Panc1 (cell line): ENCODE measurements at regions not wholly inside any gene's neighbourhood (a gene's known extent, or its start where the extent isn't known, plus 50 kb on each side); places are given as distances from the start of the nearest gene placed in this dataset.

Source experiments
- ATAC-seq: fragments of 200-7000 bp; cut with Tn5 transposase; 2 replicates; pipeline ENCODE4 v1.9.1; 2020; ENCODE audit warnings: mild to moderate bottlenecking, moderate library complexity
- BruUV-seq: library from RNA; stranded (reverse); fragments of 400-500 nt; replicated peaks from 2 replicates; lab custom pipeline; 2021; lab: Mats Ljungman, UMichigan
- CTCF ChIA-PET: fragments of 300-600 bp; sonication (Branson Sonifier 250); formaldehyde crosslinking; loops from one replicate; lab custom pipeline; 2022; ENCODE audit warnings: antibody characterized with exemption; lab: Charles Lee
- POLR2A ChIA-PET: fragments of 300-600 bp; sonication (Branson Sonifier 250); formaldehyde crosslinking; loops from one replicate; lab custom pipeline; 2022; ENCODE audit warnings: antibody characterized with exemption; lab: Charles Lee
- DNase-seq: peaks from one replicate; pipeline ENCODE4 v3.0.0-alpha.2; 2010; ENCODE audit warnings: low read depth, low spot score
- H3K27ac ChIP-seq: 2 replicates; pipeline ENCODE4 v1.5.1; 2011; ENCODE audit warnings: mild to moderate bottlenecking, low read length, inconsistent platforms
- H3K27me3 ChIP-seq: fragments of 200-500 bp; sonication (Bioruptor generic); 2 replicates; pipeline ENCODE4 v1.6.0; 2014; ENCODE audit warnings: low read length, inconsistent platforms; ENCODE audit not compliant: control insufficient read depth, insufficient read depth
- H3K36me3 ChIP-seq: fragments of 200-500 bp; sonication (Bioruptor generic); 2 replicates; pipeline ENCODE4 v1.5.1; 2014; ENCODE audit warnings: inconsistent platforms, mild to moderate bottlenecking, low read length, moderate library complexity; ENCODE audit not compliant: control insufficient read depth, insufficient read depth
- H3K4me1 ChIP-seq: 2 replicates; pipeline ENCODE4 v1.5.1; 2011; ENCODE audit warnings: inconsistent platforms, mild to moderate bottlenecking, low read length, moderate library complexity; ENCODE audit not compliant: control insufficient read depth, insufficient read depth
- H3K4me3 ChIP-seq, 2 experiments: 2 replicates each; pipeline ENCODE4 v1.5.1; 2011 to 2012; ENCODE audit warnings: low read depth in 2 of 2, low read length in 2 of 2, mild to moderate bottlenecking in 2 of 2, inconsistent platforms in 1 of 2, moderate library complexity in 1 of 2
- H3K9me3 ChIP-seq: fragments of 200-500 bp; sonication (Bioruptor generic); 2 replicates; pipeline ENCODE4 v1.5.1; 2014; ENCODE audit warnings: low read depth, mild to moderate bottlenecking, inconsistent platforms, low read length, moderate library complexity; ENCODE audit not compliant: control insufficient read depth, insufficient read depth
- POLR2AphosphoS5 ChIP-seq: IDR thresholded peaks from 2 replicates; pipeline ENCODE4 v1.6.1; 2012; ENCODE audit warnings: mild to moderate bottlenecking, low read depth, low read length, moderate library complexity
- SIN3A ChIP-seq: IDR thresholded peaks from 2 replicates; pipeline ENCODE4 v1.6.1; 2012; ENCODE audit warnings: low read depth, mild to moderate bottlenecking, low read length, moderate library complexity, borderline replicate concordance; ENCODE audit not compliant: insufficient read depth
- TCF7L2 ChIP-seq: IDR thresholded peaks from 2 replicates; pipeline ENCODE4 v1.6.1; 2011; ENCODE audit warnings: mild to moderate bottlenecking, low read depth, low read length, inconsistent platforms
- in situ Hi-C: cut with HindIII; loops from 2 replicates; pipeline ENCODE4 v1.10.0; 2016; ENCODE audit warnings: low sequenced_read_pairs, low pct_unique_long_range_greater_than_20kb
- intact Hi-C: fragments of 100-400 bp; cut with micrococcal nuclease; formaldehyde crosslinking; loops from one replicate; pipeline ENCODE4 v1.10.0; 2022; ENCODE audit not compliant: unreplicated experiment
- TF ChIP-seq, protein P1 (sequence below): fragments of 450-650 bp; IDR thresholded peaks from 2 replicates; pipeline ENCODE4 v1.5.1; 2017; ENCODE audit warnings: mild to moderate bottlenecking
- TF ChIP-seq, protein P2 (sequence below), 2 experiments: IDR thresholded peaks; 2 replicates each; pipeline ENCODE4 v1.6.1; 2011 to 2012; ENCODE audit warnings: low read depth in 2 of 2, control low read depth in 1 of 2, low read length in 1 of 2, mild to moderate bottlenecking in 1 of 2, moderate library complexity in 1 of 2; ENCODE audit not compliant: insufficient read depth in 1 of 2

DNA sequence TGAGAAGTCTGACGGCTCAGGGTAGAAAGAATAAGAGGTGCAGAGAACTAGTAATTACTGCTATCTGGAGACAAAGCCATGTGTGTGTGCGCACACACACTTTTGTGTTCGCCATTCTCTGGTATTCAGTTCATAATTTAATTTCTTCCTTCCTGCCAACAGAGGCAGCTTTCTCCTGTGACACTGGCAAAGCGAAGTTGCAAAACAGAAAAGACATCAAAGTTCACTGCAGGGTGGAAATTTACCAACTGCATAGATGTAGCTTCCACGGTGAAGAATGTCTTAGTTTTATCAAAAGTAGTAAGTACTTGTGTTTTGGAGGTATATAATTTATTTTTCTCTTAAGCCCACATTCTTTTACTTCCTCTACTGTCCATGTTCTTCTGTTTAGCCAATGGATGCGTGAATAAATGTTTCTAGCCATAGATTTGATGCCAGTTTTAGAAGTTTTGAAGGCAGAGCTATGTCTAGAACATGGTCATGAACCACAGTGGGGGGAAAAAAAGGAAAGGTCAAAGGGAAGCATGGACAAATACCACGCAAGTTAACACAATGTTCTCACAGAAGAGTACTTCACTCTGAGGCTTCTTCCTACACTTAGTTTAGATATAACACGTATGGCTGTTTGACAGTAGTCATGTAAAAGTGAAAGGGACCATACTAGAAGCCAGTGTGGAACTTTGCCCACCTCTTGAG lies 536.5 kb upstream of the GRIA1 start:
- Histone ChIP-seq H3K36me3 (no peaks in the 10 kb centered on the region), H3K27ac (no peak overlapping the region), H3K9me3 (no peaks in the 10 kb centered on the region), H3K4me3 (no peak overlapping the region), H3K27me3 (no peaks in the 10 kb centered on the region), H3K4me1 (no peaks in the 10 kb centered on the region)
- BruUV-seq = no TSS peak
- in situ Hi-C loops (no loop called here), intact Hi-C loops (no loop called here)
- ChIA-PET CTCF (no interaction called here), POLR2A (no interaction called here)
- TF ChIP-seq, protein P1, sequence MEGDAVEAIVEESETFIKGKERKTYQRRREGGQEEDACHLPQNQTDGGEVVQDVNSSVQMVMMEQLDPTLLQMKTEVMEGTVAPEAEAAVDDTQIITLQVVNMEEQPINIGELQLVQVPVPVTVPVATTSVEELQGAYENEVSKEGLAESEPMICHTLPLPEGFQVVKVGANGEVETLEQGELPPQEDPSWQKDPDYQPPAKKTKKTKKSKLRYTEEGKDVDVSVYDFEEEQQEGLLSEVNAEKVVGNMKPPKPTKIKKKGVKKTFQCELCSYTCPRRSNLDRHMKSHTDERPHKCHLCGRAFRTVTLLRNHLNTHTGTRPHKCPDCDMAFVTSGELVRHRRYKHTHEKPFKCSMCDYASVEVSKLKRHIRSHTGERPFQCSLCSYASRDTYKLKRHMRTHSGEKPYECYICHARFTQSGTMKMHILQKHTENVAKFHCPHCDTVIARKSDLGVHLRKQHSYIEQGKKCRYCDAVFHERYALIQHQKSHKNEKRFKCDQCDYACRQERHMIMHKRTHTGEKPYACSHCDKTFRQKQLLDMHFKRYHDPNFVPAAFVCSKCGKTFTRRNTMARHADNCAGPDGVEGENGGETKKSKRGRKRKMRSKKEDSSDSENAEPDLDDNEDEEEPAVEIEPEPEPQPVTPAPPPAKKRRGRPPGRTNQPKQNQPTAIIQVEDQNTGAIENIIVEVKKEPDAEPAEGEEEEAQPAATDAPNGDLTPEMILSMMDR = no peak
- TF ChIP-seq POLR2AphosphoS5 = no peak
- TF ChIP-seq TCF7L2 = no peak
- TF ChIP-seq SIN3A = no peak
- TF ChIP-seq, protein P2, sequence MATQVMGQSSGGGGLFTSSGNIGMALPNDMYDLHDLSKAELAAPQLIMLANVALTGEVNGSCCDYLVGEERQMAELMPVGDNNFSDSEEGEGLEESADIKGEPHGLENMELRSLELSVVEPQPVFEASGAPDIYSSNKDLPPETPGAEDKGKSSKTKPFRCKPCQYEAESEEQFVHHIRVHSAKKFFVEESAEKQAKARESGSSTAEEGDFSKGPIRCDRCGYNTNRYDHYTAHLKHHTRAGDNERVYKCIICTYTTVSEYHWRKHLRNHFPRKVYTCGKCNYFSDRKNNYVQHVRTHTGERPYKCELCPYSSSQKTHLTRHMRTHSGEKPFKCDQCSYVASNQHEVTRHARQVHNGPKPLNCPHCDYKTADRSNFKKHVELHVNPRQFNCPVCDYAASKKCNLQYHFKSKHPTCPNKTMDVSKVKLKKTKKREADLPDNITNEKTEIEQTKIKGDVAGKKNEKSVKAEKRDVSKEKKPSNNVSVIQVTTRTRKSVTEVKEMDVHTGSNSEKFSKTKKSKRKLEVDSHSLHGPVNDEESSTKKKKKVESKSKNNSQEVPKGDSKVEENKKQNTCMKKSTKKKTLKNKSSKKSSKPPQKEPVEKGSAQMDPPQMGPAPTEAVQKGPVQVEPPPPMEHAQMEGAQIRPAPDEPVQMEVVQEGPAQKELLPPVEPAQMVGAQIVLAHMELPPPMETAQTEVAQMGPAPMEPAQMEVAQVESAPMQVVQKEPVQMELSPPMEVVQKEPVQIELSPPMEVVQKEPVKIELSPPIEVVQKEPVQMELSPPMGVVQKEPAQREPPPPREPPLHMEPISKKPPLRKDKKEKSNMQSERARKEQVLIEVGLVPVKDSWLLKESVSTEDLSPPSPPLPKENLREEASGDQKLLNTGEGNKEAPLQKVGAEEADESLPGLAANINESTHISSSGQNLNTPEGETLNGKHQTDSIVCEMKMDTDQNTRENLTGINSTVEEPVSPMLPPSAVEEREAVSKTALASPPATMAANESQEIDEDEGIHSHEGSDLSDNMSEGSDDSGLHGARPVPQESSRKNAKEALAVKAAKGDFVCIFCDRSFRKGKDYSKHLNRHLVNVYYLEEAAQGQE (IDR thresholded peaks at IDR 0.05; ENCODE audit: insufficient read depth in 1 of 2, low read depth in 2 of 2, low read length in 1 of 2) = no peak
- DNase-seq (no peak), ATAC-seq (no peak)

DNA sequence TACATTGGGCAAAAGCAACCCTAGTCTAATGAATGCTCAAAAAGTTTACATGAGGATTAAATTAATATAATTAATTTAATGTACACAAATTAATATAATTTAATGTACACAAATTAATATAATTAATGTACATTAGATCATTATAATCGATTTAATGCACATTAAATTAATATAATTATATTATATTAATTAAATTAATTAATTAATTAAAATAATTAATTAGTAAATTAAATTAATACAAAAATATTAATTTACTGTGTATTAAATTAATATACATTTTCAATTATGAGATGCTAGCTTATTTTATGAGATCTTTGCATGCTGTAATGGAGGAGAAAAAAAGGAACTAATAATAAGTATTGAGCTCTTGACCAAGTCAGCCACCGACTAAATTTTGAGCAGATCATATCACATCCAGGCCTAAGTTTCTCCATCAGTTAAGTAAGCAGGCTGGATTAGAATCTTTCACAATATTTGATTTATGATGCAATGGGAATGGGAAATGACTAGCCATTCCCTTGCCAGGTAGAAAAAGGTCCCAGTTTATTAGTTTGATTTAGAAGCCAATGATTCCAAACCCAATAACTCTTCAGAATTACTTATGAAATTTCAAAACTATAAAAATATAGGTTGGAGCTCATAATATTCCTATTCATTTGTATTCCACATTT lies 533.4 kb upstream of the GRIA1 start:
- no TSS peak for BruUV-seq
- TF ChIP-seq POLR2AphosphoS5 = no peak
- TF ChIP-seq, protein P1 = no peak
- TF ChIP-seq SIN3A = no peak
- TF ChIP-seq, protein P2 (IDR thresholded peaks at IDR 0.05; ENCODE audit: insufficient read depth in 1 of 2, low read depth in 2 of 2, low read length in 1 of 2) = no peak
- no peak for TF ChIP-seq TCF7L2
- H3K9me3 ChIP-seq = no peaks in the 10 kb centered on the region
- ChIA-PET POLR2A (no interaction called here), CTCF (no interaction called here)
- in situ Hi-C loops = no loop called here
- H3K4me3 ChIP-seq = no peak overlapping the region
- no peaks in the 10 kb centered on the region for H3K27me3 ChIP-seq
- H3K4me1 ChIP-seq = no peaks in the 10 kb centered on the region
- H3K27ac ChIP-seq = no peak overlapping the region
- no peaks in the 10 kb centered on the region for H3K36me3 ChIP-seq
- ATAC-seq = no peak
- DNase-seq = no peak
- intact Hi-C loops = no loop called here
